Type B pancreatic cell (in vitro differentiated cells): ENCODE measurements at regions not wholly inside any gene's neighbourhood (a gene's known extent, or its start where the extent isn't known, plus 50 kb on each side); places are given as distances from the start of the nearest gene placed in this dataset.

Source experiments
- DNase-seq: peaks from one replicate; pipeline ENCODE4 v3.0.0; 2021; ENCODE audit warnings: mixed read lengths; ENCODE audit not compliant: unreplicated experiment; ENCODE audit errors: extremely low spot score
- H3K27ac Mint-ChIP-seq: 2 replicates; pipeline ENCODE4 v1.8.0; 2021; ENCODE audit warnings: mild to moderate bottlenecking, mixed read lengths
- H3K27me3 Mint-ChIP-seq: 2 replicates; pipeline ENCODE4 v1.8.0; 2021; ENCODE audit warnings: mixed read lengths
- H3K36me3 Mint-ChIP-seq: 2 replicates; pipeline ENCODE4 v1.8.0; 2021; ENCODE audit warnings: mixed read lengths
- H3K4me1 Mint-ChIP-seq: one replicate; pipeline ENCODE4 v1.8.0; 2021; ENCODE audit warnings: mixed read lengths; ENCODE audit not compliant: unreplicated experiment
- H3K4me3 Mint-ChIP-seq: 2 replicates; pipeline ENCODE4 v1.8.0; 2021; ENCODE audit warnings: mild to moderate bottlenecking, mixed read lengths
- H3K9me3 Mint-ChIP-seq: 2 replicates; pipeline ENCODE4 v1.8.0; 2021; ENCODE audit warnings: mixed read lengths
- CTCF ChIP-seq: fragments of 200-600 bp; sonication (generic); conservative IDR thresholded peaks from 2 replicates; pipeline ENCODE4 v1.5.0; 2021; ENCODE audit warnings: antibody characterized with exemption, mild to moderate bottlenecking

GRCh38 chr10:44309361-44309760 is 75.5 kb downstream of the CXCL12 start:
- no peak for TF ChIP-seq CTCF
- DNase-seq: no peak
- Mint-ChIP-seq H3K4me1 (peaks cover 15% of the 10 kb centered on the region), H3K9me3 (peaks cover 9% of the 10 kb centered on the region), H3K4me3 (no peak overlapping the region), H3K27ac (no peak overlapping the region), H3K36me3 (no peaks in the 10 kb centered on the region), H3K27me3 (peaks cover 16% of the 10 kb centered on the region)

GRCh38 chr10:44308935-44309334 is 76.0 kb downstream of the CXCL12 start:
- no peak for DNase-seq
- TF ChIP-seq CTCF: no peak
- H3K27ac Mint-ChIP-seq: no peak overlapping the region
- peaks cover 11% of the 10 kb centered on the region for H3K4me1 Mint-ChIP-seq
- no peak overlapping the region for H3K4me3 Mint-ChIP-seq
- peaks cover 13% of the 10 kb centered on the region for H3K9me3 Mint-ChIP-seq
- H3K27me3 Mint-ChIP-seq: peaks cover 16% of the 10 kb centered on the region
- no peaks in the 10 kb centered on the region for H3K36me3 Mint-ChIP-seq

GRCh38 chr10:44307691-44308090 is 77.2 kb downstream of the CXCL12 start:
- Mint-ChIP-seq H3K36me3 (no peaks in the 10 kb centered on the region), H3K27ac (no peak overlapping the region), H3K4me1 (peaks cover 6% of the 10 kb centered on the region), H3K9me3 (peaks cover 14% of the 10 kb centered on the region), H3K4me3 (no peak overlapping the region), H3K27me3 (peaks cover 16% of the 10 kb centered on the region)
- DNase-seq: no peak
- TF ChIP-seq CTCF: no peak

GRCh38 chr10:44306762-44307161 is 78.1 kb downstream of the CXCL12 start:
- Mint-ChIP-seq H3K4me1 (peaks cover 6% of the 10 kb centered on the region), H3K36me3 (no peaks in the 10 kb centered on the region), H3K9me3 (peaks cover 14% of the 10 kb centered on the region), H3K4me3 (no peak overlapping the region), H3K27me3 (peaks cover 9% of the 10 kb centered on the region), H3K27ac (no peak overlapping the region)
- TF ChIP-seq CTCF: peak; percentile 40
- no peak for DNase-seq

GRCh38 chr10:44306147-44306710 is 78.7 kb downstream of the CXCL12 start:
- Mint-ChIP-seq H3K36me3 (no peaks in the 10 kb centered on the region), H3K4me1 (peaks cover 3% of the 10 kb centered on the region), H3K4me3 (no peak overlapping the region), H3K27ac (no peak overlapping the region), H3K9me3 (peaks cover 14% of the 10 kb centered on the region), H3K27me3 (peaks cover 5% of the 10 kb centered on the region)
- DNase-seq: no peak
- TF ChIP-seq CTCF: no peak
